ENCODE measurements at regions not wholly inside any gene's neighbourhood (a gene's known extent, or its start where the extent isn't known, plus 50 kb on each side); places are given as distances from the start of the nearest gene placed in this dataset.

- Histone ChIP-seq H3K27me3 (ENCODE audit: control insufficient read depth, insufficient read depth, low read length) (no peaks in the 10 kb centered on the region), H3K36me3 (ENCODE audit: control insufficient read depth, low read depth, low read length) (no peaks in the 10 kb centered on the region)
Measured at GRCh38 chr6:170232186-170233002, 58.5 kb downstream of the DLL1 start.

GRCh38 chr6:170231293-170232185, 59.3 kb downstream of the DLL1 start:
- Histone ChIP-seq H3K4me1 (ENCODE audit: control insufficient read depth, low read depth, low read length) (peaks cover 12% of the 10 kb centered on the region), H3K9me3 (ENCODE audit: control insufficient read depth, low read depth, low read length) (no peaks in the 10 kb centered on the region), H3K9ac (ENCODE audit: low read length) (no peak overlapping the region), H3K27ac (ENCODE audit: low read length) (no peak overlapping the region), H3K4me3 (ENCODE audit: low read length) (no peak overlapping the region), H3K27me3 (ENCODE audit: control insufficient read depth, insufficient read depth, low read length) (no peaks in the 10 kb centered on the region), H3K36me3 (ENCODE audit: control insufficient read depth, low read depth, low read length) (no peaks in the 10 kb centered on the region)

More at GRCh38 chr6:170232186-170233002, 58.5 kb downstream of the DLL1 start:
- peaks cover 12% of the 10 kb centered on the region for H3K4me1 ChIP-seq (ENCODE audit: control insufficient read depth, low read depth, low read length)
- H3K4me3 ChIP-seq (ENCODE audit: low read length): no peak overlapping the region
- no peak overlapping the region for H3K9ac ChIP-seq (ENCODE audit: low read length)
- no peak overlapping the region for H3K27ac ChIP-seq (ENCODE audit: low read length)
- no peaks in the 10 kb centered on the region for H3K9me3 ChIP-seq (ENCODE audit: control insufficient read depth, low read depth, low read length)

GRCh38 chr6:170230520-170231292, 60.2 kb downstream of the DLL1 start:
- no peaks in the 10 kb centered on the region for H3K9me3 ChIP-seq (ENCODE audit: control insufficient read depth, low read depth, low read length)
- no peak overlapping the region for H3K4me3 ChIP-seq (ENCODE audit: low read length)
- H3K27me3 ChIP-seq (ENCODE audit: control insufficient read depth, insufficient read depth, low read length): no peaks in the 10 kb centered on the region
- no peaks in the 10 kb centered on the region for H3K36me3 ChIP-seq (ENCODE audit: control insufficient read depth, low read depth, low read length)
- peaks cover 12% of the 10 kb centered on the region for H3K4me1 ChIP-seq (ENCODE audit: control insufficient read depth, low read depth, low read length)
- H3K27ac ChIP-seq (ENCODE audit: low read length): no peak overlapping the region
- no peak overlapping the region for H3K9ac ChIP-seq (ENCODE audit: low read length)

- Histone ChIP-seq H3K4me1 (ENCODE audit: control insufficient read depth, low read depth, low read length) (peaks cover 10% of the 10 kb centered on the region), H3K9ac (ENCODE audit: low read length) (no peak overlapping the region), H3K9me3 (ENCODE audit: control insufficient read depth, low read depth, low read length) (no peaks in the 10 kb centered on the region), H3K36me3 (ENCODE audit: control insufficient read depth, low read depth, low read length) (no peaks in the 10 kb centered on the region), H3K27me3 (ENCODE audit: control insufficient read depth, insufficient read depth, low read length) (no peaks in the 10 kb centered on the region), H3K4me3 (ENCODE audit: low read length) (no peak overlapping the region), H3K27ac (ENCODE audit: low read length) (no peak overlapping the region)
Measured at GRCh38 chr6:170229851-170230519, 60.9 kb downstream of the DLL1 start.

DNA sequence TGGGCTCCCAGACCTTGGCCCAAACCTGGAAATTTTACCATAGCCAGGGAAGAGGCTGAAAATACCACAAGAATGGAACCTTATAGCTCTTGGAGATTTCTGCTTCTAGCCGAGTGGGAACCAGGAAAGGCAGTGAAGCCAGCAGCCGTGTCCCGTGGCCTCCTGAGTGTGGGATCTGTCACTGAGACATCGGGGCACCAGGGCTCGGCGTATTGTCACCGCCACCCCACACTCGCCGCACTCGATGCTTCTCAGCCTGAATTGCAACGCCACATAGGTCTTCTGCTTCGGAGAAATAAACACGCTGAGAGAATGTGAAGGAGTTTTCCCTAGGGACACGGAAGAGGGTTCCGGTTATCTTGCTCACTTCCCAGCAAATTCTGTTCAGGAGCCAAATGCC, 61.5 kb downstream of the DLL1 start:
- no peaks in the 10 kb centered on the region for H3K27me3 ChIP-seq (ENCODE audit: control insufficient read depth, insufficient read depth, low read length)

DNA sequence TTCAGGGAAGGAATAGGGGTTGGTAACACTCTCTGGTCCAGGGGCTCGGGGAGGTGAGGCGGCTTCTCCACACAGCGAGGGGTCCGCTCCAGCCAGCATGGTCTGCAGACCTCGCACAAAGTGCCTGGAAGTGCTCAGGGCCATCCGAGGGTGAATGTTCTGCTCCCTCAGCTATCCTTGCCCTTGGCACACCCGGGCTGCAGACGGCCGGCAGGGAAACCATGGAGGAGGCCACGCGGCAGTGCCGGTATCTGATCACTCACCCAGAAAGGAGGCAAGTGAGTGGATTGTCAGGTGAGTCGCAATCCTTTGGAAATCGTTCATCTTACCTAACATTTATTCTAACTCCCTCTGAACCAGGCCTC, 62.0 kb downstream of the DLL1 start:
- no peak overlapping the region for H3K9ac ChIP-seq (ENCODE audit: low read length)
- no peaks in the 10 kb centered on the region for H3K9me3 ChIP-seq (ENCODE audit: control insufficient read depth, low read depth, low read length)
- no peaks in the 10 kb centered on the region for H3K27me3 ChIP-seq (ENCODE audit: control insufficient read depth, insufficient read depth, low read length)
- no peaks in the 10 kb centered on the region for H3K36me3 ChIP-seq (ENCODE audit: control insufficient read depth, low read depth, low read length)
- H3K4me1 ChIP-seq (ENCODE audit: control insufficient read depth, low read depth, low read length): peaks cover 2% of the 10 kb centered on the region
- H3K4me3 ChIP-seq (ENCODE audit: low read length): no peak overlapping the region
- no peak overlapping the region for H3K27ac ChIP-seq (ENCODE audit: low read length)

More for the DNA sequence above, 61.5 kb downstream of the DLL1 start:
- Histone ChIP-seq H3K4me1 (ENCODE audit: control insufficient read depth, low read depth, low read length) (peaks cover 4% of the 10 kb centered on the region), H3K4me3 (ENCODE audit: low read length) (no peak overlapping the region), H3K27ac (ENCODE audit: low read length) (no peak overlapping the region), H3K9ac (ENCODE audit: low read length) (no peak overlapping the region), H3K36me3 (ENCODE audit: control insufficient read depth, low read depth, low read length) (no peaks in the 10 kb centered on the region), H3K9me3 (ENCODE audit: control insufficient read depth, low read depth, low read length) (no peaks in the 10 kb centered on the region)

- Histone ChIP-seq H3K4me1 (ENCODE audit: control insufficient read depth, low read depth, low read length) (peaks cover 2% of the 10 kb centered on the region), H3K27me3 (ENCODE audit: control insufficient read depth, insufficient read depth, low read length) (no peaks in the 10 kb centered on the region), H3K9ac (ENCODE audit: low read length) (no peak overlapping the region), H3K36me3 (ENCODE audit: control insufficient read depth, low read depth, low read length) (no peaks in the 10 kb centered on the region), H3K4me3 (ENCODE audit: low read length) (no peak overlapping the region), H3K9me3 (ENCODE audit: control insufficient read depth, low read depth, low read length) (no peaks in the 10 kb centered on the region), H3K27ac (ENCODE audit: low read length) (no peak overlapping the region)
Measured at GRCh38 chr6:170227996-170228945, 62.6 kb downstream of the DLL1 start.

DNA sequence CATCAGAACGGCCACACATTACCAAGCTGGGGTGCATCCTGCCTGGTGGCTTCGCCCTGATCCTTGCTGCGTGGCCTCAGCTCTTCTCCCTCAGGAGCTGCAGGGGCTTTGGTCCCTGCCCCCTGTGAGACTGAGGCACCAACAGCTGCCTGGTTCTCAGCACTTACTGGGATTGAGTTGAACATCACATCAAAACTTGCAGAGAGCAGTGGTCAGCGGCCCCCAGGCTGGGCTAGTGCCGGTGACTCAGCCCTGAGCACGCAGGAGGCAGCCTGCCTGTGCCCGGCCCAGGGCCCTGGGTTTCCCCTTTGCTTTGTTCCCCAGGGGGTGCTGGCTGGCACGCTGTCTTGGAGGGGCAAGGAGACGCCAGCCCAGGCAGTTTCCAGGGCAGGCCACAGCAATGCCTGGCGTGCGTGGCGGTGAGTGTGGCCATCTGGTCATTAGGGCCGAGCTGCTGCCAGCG, 63.3 kb downstream of the DLL1 start:
- Histone ChIP-seq H3K9me3 (ENCODE audit: control insufficient read depth, low read depth, low read length) (no peaks in the 10 kb centered on the region), H3K9ac (ENCODE audit: low read length) (no peak overlapping the region), H3K36me3 (ENCODE audit: control insufficient read depth, low read depth, low read length) (no peaks in the 10 kb centered on the region), H3K4me3 (ENCODE audit: low read length) (no peak overlapping the region), H3K27ac (ENCODE audit: low read length) (no peak overlapping the region), H3K4me1 (ENCODE audit: control insufficient read depth, low read depth, low read length) (peaks cover 2% of the 10 kb centered on the region), H3K27me3 (ENCODE audit: control insufficient read depth, insufficient read depth, low read length) (no peaks in the 10 kb centered on the region)

DNA sequence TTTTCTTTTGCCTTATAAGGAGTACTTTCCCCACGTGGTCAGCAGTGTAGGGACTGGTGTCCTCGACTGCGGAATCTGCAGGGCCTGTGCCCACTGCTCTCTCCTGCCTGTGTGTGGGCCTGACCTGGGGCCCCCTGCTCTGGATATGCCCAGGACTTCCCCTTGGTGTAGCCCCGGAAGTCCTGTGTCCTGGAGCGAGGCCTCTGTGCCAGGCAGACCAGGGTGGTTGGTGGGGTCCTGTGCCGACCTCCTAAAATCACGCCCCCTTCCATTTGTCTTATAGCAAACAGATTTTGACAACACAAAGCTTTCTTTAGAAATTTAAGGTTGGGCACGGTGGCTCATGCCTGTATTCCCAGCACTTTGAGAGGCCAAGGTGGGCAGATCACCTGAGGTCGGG, 64.2 kb downstream of the DLL1 start:
- H3K4me3 ChIP-seq (ENCODE audit: low read length): no peak overlapping the region
- no peaks in the 10 kb centered on the region for H3K4me1 ChIP-seq (ENCODE audit: control insufficient read depth, low read depth, low read length)
- no peak overlapping the region for H3K9ac ChIP-seq (ENCODE audit: low read length)
- no peaks in the 10 kb centered on the region for H3K36me3 ChIP-seq (ENCODE audit: control insufficient read depth, low read depth, low read length)
- no peaks in the 10 kb centered on the region for H3K27me3 ChIP-seq (ENCODE audit: control insufficient read depth, insufficient read depth, low read length)
- H3K9me3 ChIP-seq (ENCODE audit: control insufficient read depth, low read depth, low read length): no peaks in the 10 kb centered on the region
- H3K27ac ChIP-seq (ENCODE audit: low read length): no peak overlapping the region

DNA sequence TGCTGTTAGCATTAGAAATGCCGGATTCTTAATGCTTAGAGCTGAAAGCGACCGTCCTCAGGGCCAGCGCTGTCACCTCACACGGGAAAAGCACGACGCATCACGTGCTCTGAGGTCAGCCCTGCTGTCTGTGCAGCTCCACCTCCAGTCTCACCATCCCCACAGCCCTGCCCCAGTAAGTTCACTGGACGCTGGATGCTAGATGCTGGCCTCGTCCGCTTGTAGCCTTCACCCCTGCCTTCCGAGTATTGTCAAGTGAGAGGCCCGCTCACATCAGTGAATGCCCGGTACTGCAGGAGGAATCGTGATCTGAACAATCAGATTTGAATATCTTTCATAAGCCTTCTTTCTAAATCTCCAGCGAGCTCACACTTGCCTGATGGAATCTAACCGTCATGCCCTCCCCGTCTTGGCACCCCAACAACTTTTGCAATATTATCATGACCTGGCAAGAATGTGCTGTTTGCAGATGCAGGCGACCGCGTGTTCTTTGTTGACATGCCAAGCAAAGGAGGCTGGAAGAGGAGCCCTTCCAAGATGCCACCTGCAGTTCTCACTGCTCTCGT, 64.9 kb downstream of the DLL1 start:
- H3K9ac ChIP-seq (ENCODE audit: low read length): no peak overlapping the region
- H3K4me1 ChIP-seq (ENCODE audit: control insufficient read depth, low read depth, low read length): no peaks in the 10 kb centered on the region
- no peaks in the 10 kb centered on the region for H3K27me3 ChIP-seq (ENCODE audit: control insufficient read depth, insufficient read depth, low read length)
- H3K27ac ChIP-seq (ENCODE audit: low read length): no peak overlapping the region
- no peak overlapping the region for H3K4me3 ChIP-seq (ENCODE audit: low read length)
- H3K9me3 ChIP-seq (ENCODE audit: control insufficient read depth, low read depth, low read length): no peaks in the 10 kb centered on the region
- no peaks in the 10 kb centered on the region for H3K36me3 ChIP-seq (ENCODE audit: control insufficient read depth, low read depth, low read length)
